ENCODE measurements at regions not wholly inside any gene's neighbourhood (a gene's known extent, or its start where the extent isn't known, plus 50 kb on each side); places are given as distances from the start of the nearest gene placed in this dataset.
"Not testable (repeated sequence)": the region's sequence is repeated elsewhere in the genome, so short reads cannot be mapped to it uniquely, and the experiment has no call there.

DNA sequence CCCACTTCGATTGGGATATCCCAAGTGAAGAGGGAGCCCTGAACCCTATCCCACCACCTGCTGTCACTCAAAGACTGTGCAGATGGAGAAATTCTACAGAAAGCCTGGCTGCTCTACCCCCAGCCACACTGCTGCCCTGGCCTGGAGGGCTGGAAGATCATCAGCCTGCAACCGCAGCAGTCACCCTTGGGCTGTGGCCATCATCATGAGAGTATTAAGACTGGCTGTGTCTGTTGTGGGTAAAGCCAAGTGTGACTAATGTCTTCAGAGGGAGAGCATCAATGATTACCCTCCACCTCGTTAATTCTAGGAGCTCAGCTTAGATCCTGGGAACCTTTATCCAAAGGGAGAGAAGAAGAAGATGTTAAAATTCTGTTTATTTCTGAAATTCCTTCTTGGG is 221.5 kb downstream of the TFCP2L1 start:
- no peak for DNase-seq

DNA sequence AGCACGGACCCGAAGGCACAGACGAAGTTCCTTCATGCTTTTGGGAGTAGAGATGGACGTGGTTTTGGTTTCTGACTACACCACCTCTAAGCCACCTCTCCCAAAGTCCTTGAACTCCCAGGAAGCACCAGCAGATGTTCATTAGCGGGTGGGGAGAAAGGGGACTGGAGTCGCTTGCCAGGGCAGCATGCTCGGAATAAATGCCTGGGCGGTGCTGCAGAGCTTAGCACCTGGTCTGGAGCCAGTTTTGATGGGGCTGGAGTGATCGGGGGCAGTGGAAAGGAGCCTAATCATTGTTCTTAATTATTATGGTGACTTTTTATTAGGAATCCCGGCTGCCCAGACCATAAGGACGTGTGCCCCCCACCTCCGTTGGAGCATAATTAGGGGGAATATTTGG is 220.8 kb downstream of the TFCP2L1 start:
- DNase-seq = peak; percentile 74

DNA sequence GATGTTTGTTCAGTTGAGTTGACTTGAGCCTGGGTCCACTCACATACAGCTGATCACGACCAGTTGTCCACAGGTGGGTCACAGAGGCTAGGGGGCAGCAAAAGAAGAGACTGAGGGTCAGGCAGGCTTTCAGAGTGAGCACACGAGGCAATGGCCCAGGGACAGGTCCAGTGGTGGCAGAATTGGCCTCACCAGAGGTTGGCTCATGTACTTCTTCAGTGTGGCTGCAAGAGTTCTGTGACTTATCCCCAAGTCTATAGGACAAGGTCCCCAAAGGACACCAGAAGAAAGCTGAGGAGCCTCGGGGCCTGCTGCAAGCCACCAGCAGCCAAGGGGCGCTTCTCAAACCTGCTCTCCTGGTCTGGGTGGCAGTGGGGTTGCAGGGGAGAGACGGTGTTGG is 219.8 kb downstream of the TFCP2L1 start:
- DNase-seq = no peak

- no peak for DNase-seq
These were observed 218.5 kb downstream of the TFCP2L1 start for GRCh38 chr2:121066526-121066925.

DNA sequence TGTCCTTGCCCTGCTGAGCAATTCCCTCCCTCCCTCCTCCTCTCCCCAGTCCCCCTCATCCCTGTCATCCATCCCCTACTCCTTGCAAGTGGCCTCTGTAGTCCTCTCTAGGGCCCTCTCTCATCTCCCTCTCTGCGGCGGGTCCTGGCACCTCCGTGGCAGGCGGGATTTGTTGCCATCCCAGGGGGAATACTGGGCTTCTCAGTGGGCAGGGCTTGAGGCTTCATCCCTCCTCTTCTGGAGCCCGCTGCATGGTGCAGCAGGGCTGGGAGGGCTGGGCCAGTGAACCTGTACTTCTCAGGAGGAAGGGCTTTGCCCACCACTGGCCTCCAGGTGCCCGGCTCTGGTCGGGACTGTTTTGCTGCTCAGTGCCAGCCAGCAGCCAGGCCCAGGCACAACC is 216.2 kb downstream of the TFCP2L1 start:
- no peak for DNase-seq

DNA sequence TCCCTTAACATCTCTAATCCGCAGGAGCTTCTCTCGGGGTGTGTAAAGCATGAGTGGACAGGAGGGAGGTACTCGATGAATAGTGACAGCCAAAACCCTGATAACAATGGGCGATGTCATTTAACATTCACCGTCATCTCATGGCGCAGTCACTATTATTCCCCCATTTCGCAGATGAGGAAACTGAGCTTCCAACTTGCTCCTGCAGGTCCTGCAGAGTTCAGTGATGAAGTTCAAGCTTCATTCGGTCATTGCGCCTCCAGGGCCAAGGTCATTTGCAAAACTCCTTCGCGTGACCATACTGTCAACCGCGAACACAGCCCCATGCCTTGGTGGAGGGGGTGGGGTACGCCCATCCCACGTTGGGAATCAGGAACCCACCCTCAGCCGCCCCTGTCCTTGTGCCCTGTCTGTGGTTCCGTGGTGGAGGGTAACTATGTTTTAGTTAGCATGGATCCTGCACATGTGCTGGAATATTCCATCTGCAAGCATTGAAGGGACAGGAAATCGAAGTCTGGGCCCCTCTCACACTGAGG is 215.5 kb downstream of the TFCP2L1 start:
- no peak for DNase-seq

GRCh38 chr2:121070061-121070460 is 214.9 kb downstream of the TFCP2L1 start:
- DNase-seq = not testable (repeated sequence)

- peak; percentile 74 for DNase-seq
These were observed 213.9 kb downstream of the TFCP2L1 start for GRCh38 chr2:121071034-121071504.

DNA sequence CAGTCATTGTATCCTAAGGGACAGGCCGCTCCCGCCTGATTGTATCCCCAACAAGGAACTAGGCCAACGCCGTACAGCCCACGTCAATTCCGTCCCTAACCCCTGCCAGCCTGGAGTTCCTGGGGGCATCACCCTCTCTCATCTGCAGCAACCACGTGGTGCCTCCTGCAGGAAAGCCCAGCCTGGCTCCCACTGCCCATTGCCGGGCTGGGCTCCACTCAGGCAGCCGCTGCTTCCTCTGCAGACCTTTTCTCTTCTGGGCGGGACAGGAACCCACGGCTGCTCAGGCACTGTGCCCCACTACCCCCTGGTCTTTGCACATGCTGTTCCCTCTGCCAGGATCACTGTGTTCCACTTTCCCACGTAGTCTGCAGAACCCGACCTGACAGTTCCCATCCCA is 212.2 kb downstream of the TFCP2L1 start:
- DNase-seq = no peak

- no peak for DNase-seq
These were observed 211.4 kb downstream of the TFCP2L1 start for GRCh38 chr2:121073320-121074210.

- DNase-seq = peak; percentile 11
These were observed 210.6 kb downstream of the TFCP2L1 start for GRCh38 chr2:121074293-121074932.

DNA sequence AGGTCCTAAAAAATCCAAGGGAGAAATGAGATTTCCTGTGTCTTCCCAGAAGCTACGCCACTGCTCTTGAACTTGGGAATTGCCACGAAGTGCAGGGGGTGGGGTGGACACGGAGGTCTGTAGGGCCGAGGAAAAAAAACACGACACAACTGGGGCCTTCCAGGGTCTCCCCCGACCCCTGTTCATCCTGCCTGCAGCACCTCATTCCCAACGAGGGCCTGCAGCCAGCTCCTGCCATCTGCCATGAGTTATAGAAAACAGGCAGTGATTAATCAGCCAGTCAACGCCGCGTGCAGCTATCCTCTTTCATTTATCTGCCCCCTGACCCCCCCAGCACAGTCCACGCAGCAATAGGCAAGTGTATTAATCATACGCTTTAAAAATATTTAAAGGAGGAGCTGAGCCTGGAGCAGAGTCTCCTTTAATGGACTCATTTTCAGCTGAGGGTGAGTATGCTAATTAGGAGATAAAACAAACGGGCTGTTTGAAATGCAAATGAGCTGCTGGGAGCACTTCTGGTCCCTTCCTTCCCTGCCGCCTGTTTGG is 209.9 kb downstream of the TFCP2L1 start:
- peak; percentile 95 for DNase-seq

DNA sequence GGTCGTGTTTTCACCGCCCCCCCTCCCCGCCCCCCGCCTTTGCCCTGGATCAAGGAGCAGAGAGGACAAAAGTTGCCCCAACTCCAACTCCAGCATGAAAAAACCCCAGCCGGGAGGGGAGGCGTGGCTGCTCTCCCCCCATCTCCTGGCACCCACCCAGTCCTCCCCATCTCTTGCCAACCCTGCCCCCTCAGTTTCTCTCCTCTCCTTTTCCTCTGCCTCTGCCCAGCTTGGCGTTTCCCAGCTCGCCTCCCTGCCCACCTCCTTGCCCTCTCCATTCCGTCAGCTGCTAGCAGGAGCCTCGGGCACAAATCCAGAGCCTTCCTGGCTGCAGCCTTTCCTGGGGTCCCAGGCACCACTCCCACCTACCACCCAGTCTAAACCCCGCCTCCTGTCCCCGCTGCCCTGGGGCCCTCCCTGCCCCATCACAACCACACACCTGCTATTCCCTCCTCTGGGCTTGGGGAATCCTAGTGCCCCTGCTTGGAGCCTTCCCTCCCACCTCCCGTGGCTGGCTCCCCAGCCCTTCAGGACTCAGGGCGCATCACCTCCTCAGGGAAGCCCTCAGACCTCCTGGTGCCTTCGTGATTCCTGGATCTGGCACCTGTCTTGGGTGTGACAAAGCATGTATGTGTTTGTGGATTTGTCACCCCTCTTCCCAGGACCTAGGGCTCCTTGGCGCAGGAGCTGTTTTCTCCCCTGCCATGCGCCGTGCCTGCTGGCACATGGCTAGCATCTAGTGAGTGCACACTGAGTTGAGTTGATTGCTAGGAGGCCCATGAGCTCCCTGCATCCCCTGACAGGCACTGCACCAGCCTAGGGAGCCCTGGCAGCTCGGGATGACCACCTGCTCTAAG is 209.1 kb downstream of the TFCP2L1 start:
- peak; percentile 79 for DNase-seq

- peak; percentile 37 for DNase-seq
These were observed 208.5 kb downstream of the TFCP2L1 start for GRCh38 chr2:121076498-121076820.

- peak; percentile 65 for DNase-seq
These were observed 208.0 kb downstream of the TFCP2L1 start for GRCh38 chr2:121076885-121077549.

DNA sequence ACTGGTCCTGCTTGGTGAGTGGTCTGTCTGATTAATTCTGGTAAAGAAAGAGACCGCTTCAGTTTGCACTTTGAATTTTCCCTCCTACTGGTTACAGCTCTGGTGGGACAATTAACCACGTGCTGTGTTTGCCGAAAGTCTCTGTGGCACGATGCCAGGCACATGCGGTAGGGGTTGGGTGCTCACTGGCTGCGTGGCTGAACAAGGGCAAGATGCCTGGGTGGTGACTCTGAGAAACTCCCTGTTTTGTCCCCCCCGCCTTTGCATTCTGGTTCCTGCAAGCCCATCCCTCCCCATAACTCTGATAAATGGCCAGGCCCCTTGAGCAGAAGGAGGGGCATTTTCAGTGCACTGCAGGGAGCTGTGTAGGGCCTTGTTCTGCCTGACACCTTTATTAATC is 206.1 kb downstream of the TFCP2L1 start:
- DNase-seq = peak; percentile 16

DNA sequence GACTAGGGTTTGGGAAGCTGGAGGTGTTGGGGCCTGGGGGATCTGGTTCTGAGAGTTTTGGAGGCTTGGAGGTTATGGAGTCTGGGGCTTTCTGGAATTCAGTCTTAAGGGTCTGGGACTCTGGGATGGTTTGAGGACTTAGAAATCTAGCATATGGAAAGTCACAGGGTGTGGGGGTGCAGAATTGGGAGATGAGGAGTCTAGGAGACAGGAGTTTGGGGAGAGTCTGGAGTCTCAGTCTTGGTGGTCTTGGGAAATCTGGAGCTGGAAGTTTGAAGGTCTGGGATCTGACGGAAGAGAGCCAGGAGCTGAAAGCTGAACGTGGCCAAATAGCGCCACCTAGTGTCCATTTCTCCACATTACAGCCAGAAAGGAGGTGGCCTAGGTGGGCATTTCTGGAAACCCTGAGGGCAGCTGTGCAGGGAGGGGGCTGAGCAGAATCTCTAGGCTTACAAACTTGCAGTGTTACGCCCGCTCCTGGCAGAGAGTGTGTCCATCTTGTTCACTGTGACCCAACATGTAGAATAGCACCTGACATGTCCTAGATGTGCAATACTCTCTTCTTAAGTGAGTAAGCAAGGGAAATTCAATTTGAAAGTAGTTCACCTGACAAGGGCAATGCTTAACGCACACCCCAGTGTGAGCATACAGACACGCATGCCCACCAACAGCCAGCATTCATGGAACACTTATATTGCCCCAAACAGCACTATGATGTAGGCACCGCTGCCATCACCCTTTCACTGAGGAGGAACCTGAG is 204.8 kb downstream of the TFCP2L1 start:
- peak; percentile 72 for DNase-seq

- DNase-seq = no peak
These were observed 203.3 kb downstream of the TFCP2L1 start for GRCh38 chr2:121081701-121082100.

DNA sequence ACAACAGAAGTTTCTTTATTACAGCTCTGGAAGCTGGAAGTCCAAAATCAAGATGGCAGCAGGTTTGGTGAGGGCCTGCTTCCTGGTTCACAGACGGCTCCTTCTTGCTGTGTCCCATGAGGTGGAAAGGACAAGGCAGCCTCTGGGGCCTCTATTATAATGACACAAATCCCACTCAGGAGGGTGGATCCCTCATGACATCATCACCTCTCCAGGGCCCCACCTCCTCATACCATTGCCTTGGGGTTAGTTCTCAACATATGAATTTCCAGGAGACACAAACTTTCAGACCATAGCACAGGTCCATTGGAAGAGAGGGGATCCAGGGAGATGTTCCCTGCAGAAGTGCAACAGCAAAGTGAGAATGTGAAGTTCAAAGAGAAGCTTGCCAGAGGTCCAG is 202.8 kb downstream of the TFCP2L1 start:
- no peak for DNase-seq

GRCh38 chr2:121084130-121084680 is 200.8 kb downstream of the TFCP2L1 start:
- DNase-seq = no peak

DNA sequence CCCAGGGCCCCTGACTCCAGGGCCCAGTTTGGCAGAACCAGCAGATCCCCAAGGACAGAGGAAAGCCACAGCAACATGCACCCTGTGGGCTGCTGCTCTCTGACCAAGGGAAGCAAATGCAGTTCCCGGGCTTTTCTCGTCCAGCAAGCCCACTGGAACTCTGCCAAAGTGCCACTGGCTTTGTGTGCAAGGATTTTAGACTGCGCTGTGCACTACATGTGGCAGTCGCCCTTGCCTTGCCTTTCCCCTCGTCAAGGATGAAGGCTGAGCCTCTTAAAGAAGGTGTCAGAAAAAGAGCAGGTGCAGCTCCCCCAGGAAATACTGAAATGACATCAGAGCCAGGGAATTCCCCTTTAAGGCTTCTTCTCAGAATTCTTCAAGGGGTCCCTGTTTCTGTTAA is 199.2 kb downstream of the TFCP2L1 start:
- no peak for DNase-seq

All from NCI-H2171 treated with DMSO at 0.1 percent for 48 hours (cell line).